GM23248 (cell line): ENCODE measurements at regions not wholly inside any gene's neighbourhood (a gene's known extent, or its start where the extent isn't known, plus 50 kb on each side); places are given as distances from the start of the nearest gene placed in this dataset.

Experiments used
- DNase-seq: peaks from one replicate; pipeline ENCODE4 v3.0.0-alpha.2; 2015
- H2AFZ ChIP-seq: fragments of 200-600 bp; sonication (generic); 2 replicates; pipeline ENCODE4 v1.6.1; 2016; ENCODE audit warnings: antibody characterized with exemption
- H3F3A ChIP-seq: fragments of 200-600 bp; sonication (generic); 2 replicates; pipeline ENCODE4 v1.6.1; 2016; ENCODE audit warnings: mild to moderate bottlenecking, antibody characterized with exemption, mixed run types; ENCODE audit not compliant: insufficient read depth
- H3K27ac ChIP-seq: fragments of 200-600 bp; sonication (generic); 2 replicates; pipeline ENCODE4 v1.5.1; 2016; ENCODE audit warnings: mild to moderate bottlenecking
- H3K27me3 ChIP-seq: fragments of 200-600 bp; sonication (generic); replicated peaks from 2 replicates; pipeline ENCODE4 v1.6.1; 2016; ENCODE audit warnings: mild to moderate bottlenecking; ENCODE audit not compliant: insufficient read depth
- H3K36me3 ChIP-seq: fragments of 200-600 bp; sonication (generic); 2 replicates; pipeline ENCODE4 v1.6.1; 2016; ENCODE audit warnings: low read depth, mild to moderate bottlenecking
- H3K4me1 ChIP-seq: fragments of 200-600 bp; sonication (generic); 2 replicates; pipeline ENCODE4 v1.6.1; 2016; ENCODE audit warnings: mild to moderate bottlenecking; ENCODE audit not compliant: insufficient read depth
- H3K4me2 ChIP-seq: fragments of 200-600 bp; sonication (generic); one replicate; pipeline ENCODE4 v1.6.1; 2016; ENCODE audit warnings: mild to moderate bottlenecking; ENCODE audit not compliant: unreplicated experiment
- H3K4me3 ChIP-seq: fragments of 200-600 bp; sonication (generic); 2 replicates; pipeline ENCODE4 v1.5.1; 2016; ENCODE audit warnings: mild to moderate bottlenecking
- H3K79me2 ChIP-seq: fragments of 200-600 bp; sonication (generic); 2 replicates; pipeline ENCODE4 v1.6.1; 2016; ENCODE audit warnings: mild to moderate bottlenecking; ENCODE audit not compliant: insufficient read depth
- H3K9ac ChIP-seq: fragments of 200-600 bp; sonication (generic); 2 replicates; pipeline ENCODE4 v1.6.1; 2016; ENCODE audit warnings: mild to moderate bottlenecking
- H3K9me2 ChIP-seq: fragments of 200-600 bp; sonication (generic); 2 replicates; pipeline ENCODE4 v1.6.1; 2016; ENCODE audit warnings: mixed run types, mild to moderate bottlenecking, moderate library complexity; ENCODE audit not compliant: insufficient read depth
- H3K9me3 ChIP-seq: fragments of 200-600 bp; sonication (generic); one replicate; pipeline ENCODE4 v1.6.1; 2017; ENCODE audit warnings: low read depth
- H4K20me1 ChIP-seq: fragments of 200-600 bp; sonication (generic); 2 replicates; pipeline ENCODE4 v1.6.0; 2016; ENCODE audit not compliant: insufficient read depth
- EZH2 ChIP-seq: fragments of 200-600 bp; sonication (generic); IDR thresholded peaks from 2 replicates; pipeline ENCODE4 v1.6.1; 2018; ENCODE audit warnings: antibody characterized with exemption, mild to moderate bottlenecking; ENCODE audit not compliant: insufficient read depth, poor library complexity, severe bottlenecking
- EZH2phosphoT487 ChIP-seq: fragments of 200-600 bp; sonication (generic); IDR thresholded peaks from 2 replicates; pipeline ENCODE4 v1.6.1; 2018; ENCODE audit warnings: antibody characterized with exemption, moderate library complexity, mild to moderate bottlenecking, low read depth; ENCODE audit not compliant: insufficient read depth
- WGBS, 2 experiments: methylation state at CpG; one replicate each; pipeline ENCODE4 v1.1.6; 2015 to 2017; ENCODE audit warnings: low lambda C conversion rate in 2 of 2, low coverage in 1 of 2; ENCODE audit errors: missing lambda C conversion rate in 2 of 2; 5-methylcytosine and 5-hydroxymethylcytosine counted together
- in situ Hi-C: fragments of 300-500 bp; cut with MboI; formaldehyde crosslinking; loops from 2 replicates; pipeline ENCODE4 v1.15.0; 2020

- WGBS, 2 experiments: 4 to 13% methylated on average over 3 of the region's 3 CpGs
Observed at GRCh38 chr18:47682876-47683275, 247.6 kb downstream of the SMAD2 start.

GRCh38 chr18:47680488-47680887, 250.0 kb downstream of the SMAD2 start:
- Histone ChIP-seq H3K4me1 (no peaks in the 10 kb centered on the region), H3K79me2 (no peaks in the 10 kb centered on the region), H4K20me1 (no peaks in the 10 kb centered on the region), H3F3A (no peaks in the 10 kb centered on the region), H3K4me3 (no peak overlapping the region), H3K27ac (no peak overlapping the region), H3K9ac (no peak overlapping the region), H3K9me3 (no peaks in the 10 kb centered on the region), H3K4me2 (no peak overlapping the region), H2AFZ (no peak overlapping the region), H3K27me3 (no peaks in the 10 kb centered on the region), H3K9me2 (no peaks in the 10 kb centered on the region), H3K36me3 (no peaks in the 10 kb centered on the region)
- TF ChIP-seq EZH2 (no peak), EZH2phosphoT487 (no peak)
- 31 to 33% methylated on average over 1 of the region's 1 CpG for WGBS, 2 experiments
- no peak for DNase-seq
- in situ Hi-C loops: no loop called here

More at GRCh38 chr18:47682876-47683275, 247.6 kb downstream of the SMAD2 start:
- no peak for DNase-seq
- in situ Hi-C loops: no loop called here
- Histone ChIP-seq H3K4me2 (no peak overlapping the region), H3K4me3 (no peak overlapping the region), H2AFZ (no peak overlapping the region), H3K4me1 (no peaks in the 10 kb centered on the region), H3K9me3 (no peaks in the 10 kb centered on the region), H3K79me2 (no peaks in the 10 kb centered on the region), H3K36me3 (no peaks in the 10 kb centered on the region), H3K27me3 (no peaks in the 10 kb centered on the region), H3K27ac (no peak overlapping the region), H4K20me1 (no peaks in the 10 kb centered on the region), H3F3A (no peaks in the 10 kb centered on the region), H3K9me2 (no peaks in the 10 kb centered on the region), H3K9ac (no peak overlapping the region)
- no peak for TF ChIP-seq EZH2phosphoT487
- no peak for TF ChIP-seq EZH2

DNA sequence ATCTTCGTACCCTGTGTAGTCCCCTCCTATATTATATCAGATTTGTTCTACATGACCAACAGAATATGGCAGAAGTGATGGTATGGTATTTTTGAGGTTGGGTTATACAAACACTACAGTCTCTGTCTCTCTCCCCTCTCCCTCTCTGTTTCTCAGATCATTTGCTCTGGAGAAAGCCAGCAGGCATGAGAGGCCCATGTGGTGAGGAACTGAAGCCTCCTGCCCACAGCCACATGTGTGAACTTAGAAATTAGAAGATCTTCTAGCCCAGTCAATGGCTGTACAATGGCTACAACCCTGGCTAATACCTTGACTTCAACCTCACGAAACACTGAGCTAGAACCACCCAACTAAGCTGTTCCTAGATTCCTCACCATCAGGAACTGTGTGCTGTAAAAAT, 250.6 kb downstream of the SMAD2 start:
- Histone ChIP-seq H4K20me1 (no peaks in the 10 kb centered on the region), H3K4me1 (no peaks in the 10 kb centered on the region), H3K27ac (no peak overlapping the region), H3K4me2 (no peak overlapping the region), H3K79me2 (no peaks in the 10 kb centered on the region), H2AFZ (no peak overlapping the region), H3K9me2 (no peaks in the 10 kb centered on the region), H3K27me3 (no peaks in the 10 kb centered on the region), H3K4me3 (no peak overlapping the region), H3K36me3 (no peaks in the 10 kb centered on the region), H3F3A (no peaks in the 10 kb centered on the region), H3K9me3 (no peaks in the 10 kb centered on the region), H3K9ac (no peak overlapping the region)
- 18 to 21% methylated on average over 2 of the region's 2 CpGs for WGBS, 2 experiments
- in situ Hi-C loops: no loop called here
- no peak for DNase-seq
- no peak for TF ChIP-seq EZH2
- TF ChIP-seq EZH2phosphoT487: no peak

- no peaks in the 10 kb centered on the region for H3K4me1 ChIP-seq
- no peak overlapping the region for H3K4me2 ChIP-seq
- H2AFZ ChIP-seq: no peak overlapping the region
- in situ Hi-C loops: no loop called here
- H3F3A ChIP-seq: no peaks in the 10 kb centered on the region
- H3K27ac ChIP-seq: no peak overlapping the region
- no peaks in the 10 kb centered on the region for H3K9me2 ChIP-seq
- no peaks in the 10 kb centered on the region for H3K36me3 ChIP-seq
- no peak for DNase-seq
- no peaks in the 10 kb centered on the region for H3K27me3 ChIP-seq
- no peak overlapping the region for H3K4me3 ChIP-seq
- H3K9me3 ChIP-seq: no peaks in the 10 kb centered on the region
- 33 to 41% methylated on average over 3 of the region's 3 CpGs for WGBS, 2 experiments
- H3K79me2 ChIP-seq: no peaks in the 10 kb centered on the region
- TF ChIP-seq EZH2 (no peak), EZH2phosphoT487 (no peak)
- no peak overlapping the region for H3K9ac ChIP-seq
- no peaks in the 10 kb centered on the region for H4K20me1 ChIP-seq
Observed at GRCh38 chr18:47677952-47678351, 252.5 kb downstream of the SMAD2 start.

- no peaks in the 10 kb centered on the region for H3K36me3 ChIP-seq
- no peak for DNase-seq
Observed at GRCh38 chr18:47669815-47670214, 260.6 kb downstream of the SMAD2 start.

More at GRCh38 chr18:47669815-47670214, 260.6 kb downstream of the SMAD2 start:
- H3K27me3 ChIP-seq: no peaks in the 10 kb centered on the region; the same call in 1 of the 2 replicates
- H4K20me1 ChIP-seq: no peaks in the 10 kb centered on the region
- H3K9me3 ChIP-seq: no peaks in the 10 kb centered on the region
- 6 to 17% methylated on average over 3 of the region's 3 CpGs for WGBS, 2 experiments
- H3K9me2 ChIP-seq: no peaks in the 10 kb centered on the region
- no peaks in the 10 kb centered on the region for H3K79me2 ChIP-seq
- in situ Hi-C loops: no loop called here
- no peak overlapping the region for H3K4me2 ChIP-seq
- no peaks in the 10 kb centered on the region for H3K4me1 ChIP-seq
- no peaks in the 10 kb centered on the region for H3F3A ChIP-seq
- no peak overlapping the region for H3K27ac ChIP-seq
- H2AFZ ChIP-seq: no peak overlapping the region
- H3K4me3 ChIP-seq: no peak overlapping the region
- no peak for TF ChIP-seq EZH2
- TF ChIP-seq EZH2phosphoT487: no peak
- H3K9ac ChIP-seq: no peak overlapping the region
